Stomach (tissue), 8 donors: ENCODE measurements at regions not wholly inside any gene's neighbourhood (a gene's known extent, or its start where the extent isn't known, plus 50 kb on each side); places are given as distances from the start of the nearest gene placed in this dataset.

ENCODE experiments used
- DNase-seq, 2 donors: peaks; one replicate each; pipeline versions ENCODE4 v3.0.0 to v3.0.0-alpha.2; 2013 to 2019
- H3K27ac ChIP-seq, 5 donors: fragments of 200-600 bp in 4 of 5; sonication (generic) in 4 of 5; one replicate each; pipeline ENCODE4 v1.5.1; 2013 to 2019; ENCODE audit warnings: mild to moderate bottlenecking in 1 of 5, moderate library complexity in 1 of 5
- H3K27me3 ChIP-seq, 3 donors: fragments of 200-600 bp; sonication (generic); one replicate each; pipeline ENCODE4 v1.5.1; 2017 to 2019; ENCODE audit warnings: mixed run types in 1 of 3
- H3K36me3 ChIP-seq, 4 donors: fragments of 200-600 bp; sonication (generic); 1 replicate in 3 of 4; 2 replicates in 1 of 4; pipeline ENCODE4 v1.5.1; 2016 to 2019
- H3K4me1 ChIP-seq, 4 donors: fragments of 200-600 bp; sonication (generic); one replicate each; pipeline ENCODE4 v1.5.1; 2016 to 2019
- H3K4me3 ChIP-seq, 4 donors: fragments of 200-600 bp; sonication (generic) in 3 of 4; one replicate each; pipeline ENCODE4 v1.5.1; 2016 to 2019; ENCODE audit warnings: mild to moderate bottlenecking in 1 of 4
- H3K9me3 ChIP-seq, 4 donors: fragments of 200-600 bp; sonication (generic); one replicate each; pipeline ENCODE4 v1.5.1; 2016 to 2019
- EP300 ChIP-seq: sonication (generic); formaldehyde crosslinking; IDR thresholded peaks from one replicate; pipeline ENCODE4 v1.6.1; 2017; ENCODE audit warnings: antibody characterized with exemption
- POLR2A ChIP-seq, 4 donors: fragments of 450-650 bp; IDR thresholded peaks; one replicate each; pipeline ENCODE4 v1.6.1; 2016; ENCODE audit warnings: antibody characterized with exemption in 4 of 4, control low read depth in 2 of 4, mild to moderate bottlenecking in 1 of 4, moderate library complexity in 1 of 4
- POLR2AphosphoS5 ChIP-seq, 3 donors: sonication (generic); formaldehyde crosslinking; IDR thresholded peaks; one replicate each; pipeline ENCODE4 v1.6.1; 2016; ENCODE audit warnings: antibody characterized with exemption in 3 of 3
- WGBS, 5 donors: extraction: QIAGEN DNeasy Blood & Tissue Kit in 3 of 5; methylation state at CpG; one replicate each; pipeline versions ENCODE4 v1.1.5 to v1.1.7; 2013 to 2018; 5-methylcytosine and 5-hydroxymethylcytosine counted together
- intact Hi-C: fragments of 100-400 bp; cut with DNase I; formaldehyde crosslinking; loops from one replicate; pipeline ENCODE4 v1.15.1; 2023; ENCODE audit warnings: low total_unique reads
- TF ChIP-seq, protein P1 (sequence below), 7 experiments: fragments of 450-650 bp in 4 of 7; fragments of 200-600 bp in 3 of 7; sonication (generic) in 3 of 7; IDR thresholded peaks; one replicate each; pipeline ENCODE4 v1.5.1; 2016 to 2019; ENCODE audit warnings: antibody characterized with exemption in 7 of 7, control low read depth in 2 of 7, mild to moderate bottlenecking in 1 of 7
- donor health status: healthy with polysubstance abuse.
- donor health status: Bipolar disorder and iron deficiency.
- donor health status: healthy.

- Histone ChIP-seq H3K4me1 (no peaks in the 10 kb centered on the region), H3K27me3 (no peaks in the 10 kb centered on the region), H3K36me3 (no peaks in the 10 kb centered on the region), H3K27ac (no peak overlapping the region), H3K4me3 (no peak overlapping the region), H3K9me3 (no peaks in the 10 kb centered on the region)
- TF ChIP-seq, protein P1, sequence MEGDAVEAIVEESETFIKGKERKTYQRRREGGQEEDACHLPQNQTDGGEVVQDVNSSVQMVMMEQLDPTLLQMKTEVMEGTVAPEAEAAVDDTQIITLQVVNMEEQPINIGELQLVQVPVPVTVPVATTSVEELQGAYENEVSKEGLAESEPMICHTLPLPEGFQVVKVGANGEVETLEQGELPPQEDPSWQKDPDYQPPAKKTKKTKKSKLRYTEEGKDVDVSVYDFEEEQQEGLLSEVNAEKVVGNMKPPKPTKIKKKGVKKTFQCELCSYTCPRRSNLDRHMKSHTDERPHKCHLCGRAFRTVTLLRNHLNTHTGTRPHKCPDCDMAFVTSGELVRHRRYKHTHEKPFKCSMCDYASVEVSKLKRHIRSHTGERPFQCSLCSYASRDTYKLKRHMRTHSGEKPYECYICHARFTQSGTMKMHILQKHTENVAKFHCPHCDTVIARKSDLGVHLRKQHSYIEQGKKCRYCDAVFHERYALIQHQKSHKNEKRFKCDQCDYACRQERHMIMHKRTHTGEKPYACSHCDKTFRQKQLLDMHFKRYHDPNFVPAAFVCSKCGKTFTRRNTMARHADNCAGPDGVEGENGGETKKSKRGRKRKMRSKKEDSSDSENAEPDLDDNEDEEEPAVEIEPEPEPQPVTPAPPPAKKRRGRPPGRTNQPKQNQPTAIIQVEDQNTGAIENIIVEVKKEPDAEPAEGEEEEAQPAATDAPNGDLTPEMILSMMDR (IDR thresholded peaks at IDR 0.05), result no peak
- TF ChIP-seq EP300 (no peak), POLR2AphosphoS5 (IDR thresholded peaks at IDR 0.05) (no peak), POLR2A (IDR thresholded peaks at IDR 0.05) (no peak)
- intact Hi-C loops, result no loop called here
- 50 to 66% (median 63%) methylated on average over 4 of the region's 4 CpGs for WGBS, 5 donors
- DNase-seq, result no peak
Measured at GRCh38 chr12:75568393-75568792, 57.0 kb upstream of the KRR1 start.

- no peak overlapping the region for H3K27ac ChIP-seq
- H3K4me1 ChIP-seq, result no peaks in the 10 kb centered on the region
Measured at GRCh38 chr12:75565795-75566194, 54.4 kb upstream of the KRR1 start.

DNA sequence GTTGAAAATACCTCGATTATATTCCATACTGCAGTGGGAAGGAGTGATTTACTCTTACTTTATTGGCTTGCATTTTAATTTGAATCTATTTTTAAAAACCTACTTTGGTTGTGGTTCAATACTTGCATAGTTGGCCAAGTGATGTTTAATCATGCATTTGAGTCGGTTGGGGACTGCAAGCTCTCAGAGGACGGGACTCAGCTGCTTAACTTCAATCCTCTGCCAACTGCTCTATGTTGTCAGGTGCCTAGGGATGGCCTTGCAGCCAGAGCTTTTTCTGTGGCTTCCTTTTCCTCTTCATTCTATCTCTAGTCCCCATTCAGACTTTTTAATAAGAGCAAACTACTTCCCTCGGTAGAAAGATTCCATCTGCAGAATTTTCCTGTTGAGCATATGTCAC is 53.4 kb upstream of the KRR1 start:
- WGBS, 5 donors, result 60 to 77% (median 75%) methylated on average over 4 of the region's 4 CpGs
- DNase-seq, result no peak

More at GRCh38 chr12:75565795-75566194, 54.4 kb upstream of the KRR1 start:
- TF ChIP-seq POLR2AphosphoS5 (IDR thresholded peaks at IDR 0.05) (no peak), POLR2A (IDR thresholded peaks at IDR 0.05) (no peak), EP300 (no peak)
- TF ChIP-seq, protein P1 (IDR thresholded peaks at IDR 0.05), result no peak
- WGBS, 5 donors, result 73 to 88% (median 79%) methylated on average over 3 of the region's 3 CpGs
- DNase-seq, result no peak
- Histone ChIP-seq H3K9me3 (no peaks in the 10 kb centered on the region), H3K36me3 (no peaks in the 10 kb centered on the region), H3K4me3 (no peak overlapping the region), H3K27me3 (no peaks in the 10 kb centered on the region)
- intact Hi-C loops, result no loop called here

DNA sequence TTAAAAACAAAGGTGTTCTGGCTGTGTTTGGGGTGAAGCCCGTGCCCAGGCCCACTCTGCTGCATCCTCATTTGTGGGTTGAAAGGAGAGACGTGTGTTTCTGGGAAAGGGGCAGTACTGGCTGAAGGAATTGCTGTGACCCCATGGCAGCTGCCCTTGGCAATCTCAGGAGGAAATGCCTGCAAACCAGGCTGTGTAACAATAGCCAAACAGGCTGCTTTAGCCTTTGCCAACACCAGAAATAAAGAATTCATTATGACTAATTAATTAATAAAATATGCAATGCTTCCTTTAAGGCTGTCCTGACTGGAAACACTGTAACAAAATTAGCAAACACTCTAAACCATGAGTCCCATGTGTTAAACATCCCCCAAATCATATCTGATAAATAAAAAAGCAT is 53.0 kb upstream of the KRR1 start:
- H3K4me1 ChIP-seq, result peaks cover 0 to 10% (median 0%) of the 10 kb centered on the region in 4 donors
- TF ChIP-seq, protein P1 (IDR thresholded peaks at IDR 0.05), result no peak
- TF ChIP-seq EP300, result no peak
- TF ChIP-seq POLR2AphosphoS5 (IDR thresholded peaks at IDR 0.05), result peak in 1 of 3 donors; percentile 32

More for the DNA sequence above, 53.4 kb upstream of the KRR1 start:
- H3K27ac ChIP-seq, result peak overlapping the region in 1 of 5 donors; percentile 53
- H3K9me3 ChIP-seq, result no peaks in the 10 kb centered on the region
- no peak overlapping the region for H3K4me3 ChIP-seq
- peaks cover 0 to 5% (median 0%) of the 10 kb centered on the region in 4 donors for H3K4me1 ChIP-seq
- no peak for TF ChIP-seq EP300
- TF ChIP-seq POLR2A (IDR thresholded peaks at IDR 0.05), result no peak
- TF ChIP-seq, protein P1 (IDR thresholded peaks at IDR 0.05), result no peak
- no peak for TF ChIP-seq POLR2AphosphoS5 (IDR thresholded peaks at IDR 0.05)
- no peaks in the 10 kb centered on the region for H3K36me3 ChIP-seq
- H3K27me3 ChIP-seq, result no peaks in the 10 kb centered on the region
- intact Hi-C loops, result no loop called here

More for the DNA sequence above, 53.0 kb upstream of the KRR1 start:
- Histone ChIP-seq H3K4me3 (no peak overlapping the region), H3K9me3 (no peaks in the 10 kb centered on the region), H3K27me3 (no peaks in the 10 kb centered on the region), H3K27ac (peak overlapping the region in 1 of 5 donors; percentile 53), H3K36me3 (no peaks in the 10 kb centered on the region)
- DNase-seq, result no peak
- 39 to 52% (median 45%) methylated on average over 2 of the region's 2 CpGs for WGBS, 5 donors
- intact Hi-C loops, result no loop called here
